ENCODE measurements at regions not wholly inside any gene's neighbourhood (a gene's known extent, or its start where the extent isn't known, plus 50 kb on each side); places are given as distances from the start of the nearest gene placed in this dataset.

DNA sequence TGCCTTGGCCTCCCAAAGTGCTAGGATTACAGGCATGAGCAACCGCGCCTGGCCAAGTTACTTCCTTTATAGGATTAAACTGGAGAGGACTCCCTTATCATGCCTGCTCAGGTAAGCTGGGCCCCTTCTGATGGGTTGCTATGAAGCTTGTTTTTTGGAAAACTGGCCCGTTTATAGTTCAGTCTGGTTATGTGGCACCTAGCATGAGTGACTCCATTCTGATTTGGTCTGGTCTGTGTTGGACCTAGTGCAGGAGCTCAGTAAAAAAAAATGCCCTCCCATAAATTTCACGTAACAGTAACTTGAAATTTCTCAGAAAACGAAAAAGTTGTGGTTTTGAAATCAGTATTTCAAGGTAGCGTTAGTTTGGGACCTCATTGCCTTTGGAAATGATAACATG, 448.4 kb downstream of the HACE1 start:
- 90% methylated on average over 6 of the region's 6 CpGs; no CpG with 5 or more reads in 1 of the 2 experiments for WGBS, 2 experiments (ENCODE audit: extremely low coverage in 1 of 2, insufficient coverage in 1 of 2, insufficient read length in 1 of 2, insufficient replicate concordance in 2 of 2, low coverage in 1 of 2, low lambda C conversion rate in 2 of 2, missing lambda C conversion rate in 1 of 2)
- no peak for TF ChIP-seq TCF12 (IDR thresholded peaks at IDR 0.05; ENCODE audit: low read depth, low read length)
- TF ChIP-seq, protein P1, sequence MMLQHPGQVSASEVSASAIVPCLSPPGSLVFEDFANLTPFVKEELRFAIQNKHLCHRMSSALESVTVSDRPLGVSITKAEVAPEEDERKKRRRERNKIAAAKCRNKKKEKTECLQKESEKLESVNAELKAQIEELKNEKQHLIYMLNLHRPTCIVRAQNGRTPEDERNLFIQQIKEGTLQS (IDR thresholded peaks at IDR 0.05; ENCODE audit: insufficient read depth, low read depth, low read length) = no peak
- TF ChIP-seq, protein P2, sequence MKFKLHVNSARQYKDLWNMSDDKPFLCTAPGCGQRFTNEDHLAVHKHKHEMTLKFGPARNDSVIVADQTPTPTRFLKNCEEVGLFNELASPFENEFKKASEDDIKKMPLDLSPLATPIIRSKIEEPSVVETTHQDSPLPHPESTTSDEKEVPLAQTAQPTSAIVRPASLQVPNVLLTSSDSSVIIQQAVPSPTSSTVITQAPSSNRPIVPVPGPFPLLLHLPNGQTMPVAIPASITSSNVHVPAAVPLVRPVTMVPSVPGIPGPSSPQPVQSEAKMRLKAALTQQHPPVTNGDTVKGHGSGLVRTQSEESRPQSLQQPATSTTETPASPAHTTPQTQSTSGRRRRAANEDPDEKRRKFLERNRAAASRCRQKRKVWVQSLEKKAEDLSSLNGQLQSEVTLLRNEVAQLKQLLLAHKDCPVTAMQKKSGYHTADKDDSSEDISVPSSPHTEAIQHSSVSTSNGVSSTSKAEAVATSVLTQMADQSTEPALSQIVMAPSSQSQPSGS (IDR thresholded peaks at IDR 0.05; ENCODE audit: low read length) = no peak
- no peak for TF ChIP-seq SIRT6 (IDR thresholded peaks at IDR 0.05; ENCODE audit: low read length)
- no peak for TF ChIP-seq TBP (IDR thresholded peaks at IDR 0.05; ENCODE audit: low read depth, low read length)
- TF ChIP-seq CTBP2 (IDR thresholded peaks at IDR 0.05; ENCODE audit: borderline replicate concordance, insufficient read depth, insufficient read length, low read length) = no peak
- no peak for TF ChIP-seq HDAC2 (IDR thresholded peaks at IDR 0.05; ENCODE audit: borderline replicate concordance in 1 of 2, low read depth in 2 of 2, low read length in 2 of 2)
- TF ChIP-seq BCL11A (IDR thresholded peaks at IDR 0.05; ENCODE audit: low read depth in 2 of 2, low read length in 2 of 2) = no peak
- no peak for TF ChIP-seq CHD2 (IDR thresholded peaks at IDR 0.05; ENCODE audit: low read length)
- no peak for TF ChIP-seq RAD21 (IDR thresholded peaks at IDR 0.05 in 1 of 2, conservative IDR thresholded peaks at IDR 0.05 in 1 of 2; ENCODE audit: low read depth in 2 of 2, low read length in 2 of 2)
- no peak for TF ChIP-seq NRF1 (IDR thresholded peaks at IDR 0.05; ENCODE audit: low read depth, low read length)
- TF ChIP-seq CBX8 (IDR thresholded peaks at IDR 0.05; ENCODE audit: borderline replicate concordance, low read depth, low read length) = no peak

More for the DNA sequence above, 448.4 kb downstream of the HACE1 start:
- H2BK5ac ChIP-seq (ENCODE audit: low read depth, low read length) = no peak overlapping the region
- H3K27me3 ChIP-seq (replicated peaks in 1 of 4; ENCODE audit: control insufficient read depth in 3 of 4, extremely low read depth in 1 of 4, insufficient read depth in 3 of 4, low read length in 3 of 4) = no peaks in the 10 kb centered on the region
- no peaks in the 10 kb centered on the region for H3K79me2 ChIP-seq (ENCODE audit: control insufficient read depth in 1 of 2, insufficient read depth in 2 of 2, low read length in 2 of 2)
- H3K79me1 ChIP-seq (ENCODE audit: low read depth, low read length) = no peaks in the 10 kb centered on the region
- DNase-seq (ENCODE audit: low read depth in 1 of 2, low spot score in 2 of 2) (no peak), FAIRE-seq (no peak)
- H3K23me2 ChIP-seq (ENCODE audit: low read depth, low read length) = no peaks in the 10 kb centered on the region
- no peak overlapping the region for H2BK120ac ChIP-seq (replicated peaks; ENCODE audit: low read depth, low read length)
- no peak overlapping the region for H3K4me3 ChIP-seq (ENCODE audit: extremely low read depth in 1 of 4, insufficient read depth in 2 of 4, low read depth in 3 of 4, low read length in 4 of 4)
- H3K9ac ChIP-seq (replicated peaks in 1 of 4; ENCODE audit: extremely low read depth in 1 of 4, low read depth in 3 of 4, low read length in 3 of 4) = no peak overlapping the region
- H4K91ac ChIP-seq (replicated peaks; ENCODE audit: insufficient read length, low read length) = no peak overlapping the region
- H3K36me3 ChIP-seq (ENCODE audit: control insufficient read depth in 2 of 4, insufficient read depth in 4 of 4, low read length in 3 of 4) = no peaks in the 10 kb centered on the region; a peak in 2 of 8 replicates
- ChIA-PET POLR2A (ENCODE audit: partially characterized antibody) (no interaction called here), CTCF (ENCODE audit: partially characterized antibody) (no interaction called here)
- no peak overlapping the region for H3K18ac ChIP-seq (ENCODE audit: extremely low read depth, low read length)
- no peak overlapping the region for H2BK15ac ChIP-seq (ENCODE audit: low read length)
- no peak overlapping the region for H3K56ac ChIP-seq (replicated peaks; ENCODE audit: insufficient read length, low read depth, low read length)
- H2BK20ac ChIP-seq (ENCODE audit: low read length) = no peak overlapping the region
- H2BK12ac ChIP-seq (ENCODE audit: low read depth, low read length) = no peak overlapping the region
- H3K14ac ChIP-seq (ENCODE audit: insufficient read length) = no peak overlapping the region
- H3K27ac ChIP-seq (ENCODE audit: low read depth, low read length) = no peak overlapping the region
- H4K5ac ChIP-seq (ENCODE audit: insufficient read length, low read depth, low read length) = no peak overlapping the region
- H3K4me1 ChIP-seq (replicated peaks in 1 of 4; ENCODE audit: control insufficient read depth in 3 of 4, insufficient read depth in 4 of 4, low read length in 3 of 4) = no peaks in the 10 kb centered on the region
- H2AFZ ChIP-seq (ENCODE audit: low read length) = no peak overlapping the region
- H4K20me1 ChIP-seq (replicated peaks in 1 of 2; ENCODE audit: control insufficient read depth in 1 of 2, insufficient read depth in 2 of 2, low read length in 2 of 2) = no peaks in the 10 kb centered on the region
- no peak overlapping the region for H3K4me2 ChIP-seq (ENCODE audit: insufficient read depth in 1 of 2, low read depth in 2 of 2, low read length in 2 of 2)
- H4K8ac ChIP-seq (ENCODE audit: extremely low read depth, insufficient read depth, low read length) = no peak overlapping the region
- H2AK5ac ChIP-seq (ENCODE audit: low read depth, low read length) = no peak overlapping the region
- no peak overlapping the region for H3K4ac ChIP-seq (replicated peaks; ENCODE audit: insufficient read length, low read depth, low read length)
- no peak overlapping the region for H3K23ac ChIP-seq (ENCODE audit: insufficient read length)
- H3K9me3 ChIP-seq (ENCODE audit: insufficient read depth in 2 of 2, low read depth in 1 of 2, low read length in 1 of 2) = no peaks in the 10 kb centered on the region

Data from H1 (cell line).